ENCODE measurements at regions not wholly inside any gene's neighbourhood (a gene's known extent, or its start where the extent isn't known, plus 50 kb on each side); places are given as distances from the start of the nearest gene placed in this dataset.

DNA sequence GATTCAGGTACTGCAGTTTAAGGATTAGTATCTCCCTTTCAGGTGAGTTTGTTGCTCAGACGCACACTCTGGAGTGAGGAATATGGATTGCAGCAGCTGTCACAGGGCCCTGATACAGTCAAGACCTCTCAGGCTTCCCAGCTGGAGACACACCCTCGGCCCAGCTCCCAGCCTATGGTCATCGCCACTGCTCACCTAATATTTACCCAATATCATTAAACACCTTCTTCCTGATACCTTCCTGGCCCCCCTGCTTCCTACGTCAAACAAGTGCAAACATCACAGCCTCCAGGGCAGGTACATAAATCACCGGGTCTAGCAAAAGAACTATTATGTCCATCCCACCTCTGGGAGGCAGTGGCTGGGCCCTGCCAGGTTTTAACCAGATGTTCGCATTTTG is 213.3 kb downstream of the MN1 start:
- Histone ChIP-seq H3K27ac (no peak overlapping the region), H3K4me3 (no peak overlapping the region), H3K27me3 (no peaks in the 10 kb centered on the region), H3K4me1 (ENCODE audit: insufficient read depth) (peaks cover 3% of the 10 kb centered on the region), H3K36me3 (no peaks in the 10 kb centered on the region), H3K9me3 (no peaks in the 10 kb centered on the region)
- intact Hi-C loops (cut with DNase I) = no loop called here
- 89 to 95% (median 93%) methylated on average over 6 of the region's 6 CpGs for WGBS, 3 donors
- TF ChIP-seq EP300 (IDR thresholded peaks at IDR 0.05) (no peak), POLR2A (IDR thresholded peaks at IDR 0.05) (no peak)
- TF ChIP-seq, protein P1, sequence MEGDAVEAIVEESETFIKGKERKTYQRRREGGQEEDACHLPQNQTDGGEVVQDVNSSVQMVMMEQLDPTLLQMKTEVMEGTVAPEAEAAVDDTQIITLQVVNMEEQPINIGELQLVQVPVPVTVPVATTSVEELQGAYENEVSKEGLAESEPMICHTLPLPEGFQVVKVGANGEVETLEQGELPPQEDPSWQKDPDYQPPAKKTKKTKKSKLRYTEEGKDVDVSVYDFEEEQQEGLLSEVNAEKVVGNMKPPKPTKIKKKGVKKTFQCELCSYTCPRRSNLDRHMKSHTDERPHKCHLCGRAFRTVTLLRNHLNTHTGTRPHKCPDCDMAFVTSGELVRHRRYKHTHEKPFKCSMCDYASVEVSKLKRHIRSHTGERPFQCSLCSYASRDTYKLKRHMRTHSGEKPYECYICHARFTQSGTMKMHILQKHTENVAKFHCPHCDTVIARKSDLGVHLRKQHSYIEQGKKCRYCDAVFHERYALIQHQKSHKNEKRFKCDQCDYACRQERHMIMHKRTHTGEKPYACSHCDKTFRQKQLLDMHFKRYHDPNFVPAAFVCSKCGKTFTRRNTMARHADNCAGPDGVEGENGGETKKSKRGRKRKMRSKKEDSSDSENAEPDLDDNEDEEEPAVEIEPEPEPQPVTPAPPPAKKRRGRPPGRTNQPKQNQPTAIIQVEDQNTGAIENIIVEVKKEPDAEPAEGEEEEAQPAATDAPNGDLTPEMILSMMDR (IDR thresholded peaks at IDR 0.05) = no peak
- DNase-seq = no peak

DNA sequence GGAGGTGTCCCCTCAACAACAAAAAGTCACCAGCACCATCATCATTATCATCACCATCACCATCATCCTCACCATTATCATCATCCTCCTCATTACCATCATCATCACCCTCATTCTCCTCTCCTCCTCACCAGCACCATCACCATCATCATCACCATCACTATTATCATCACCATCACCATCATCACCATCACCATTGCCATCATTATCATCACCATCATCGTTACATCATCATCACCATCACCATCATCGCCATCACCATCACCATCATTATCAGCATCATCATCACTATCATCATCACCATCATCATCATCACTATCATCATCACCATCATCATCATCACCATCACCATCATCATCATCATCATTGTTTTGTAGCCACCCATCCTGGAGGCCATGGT is 212.6 kb downstream of the MN1 start:
- intact Hi-C loops (cut with DNase I) = no loop called here
- WGBS, 3 donors = 96 to 100% (median 98%) methylated on average over 2 of the region's 2 CpGs

DNA sequence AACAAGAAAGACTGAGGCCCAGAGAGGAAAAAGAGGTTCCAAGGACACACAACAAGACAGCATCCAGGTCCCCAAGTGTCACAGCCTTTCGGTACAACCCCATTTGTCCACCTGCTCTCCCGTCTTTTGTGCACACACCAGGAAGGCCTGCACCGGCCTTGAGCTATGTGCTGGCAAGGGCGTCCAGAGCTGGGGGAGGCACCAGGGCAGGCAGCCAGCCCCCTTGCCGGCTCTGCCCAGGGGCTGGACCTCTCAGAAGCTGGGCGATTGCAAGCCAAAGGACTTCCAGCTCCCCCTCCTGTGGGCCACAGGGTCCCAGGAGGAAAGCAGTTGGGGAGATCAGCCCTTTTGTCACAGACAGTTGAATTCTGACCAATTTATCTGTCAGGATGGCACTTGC is 210.5 kb downstream of the MN1 start:
- TF ChIP-seq POLR2A (IDR thresholded peaks at IDR 0.05) (no peak), EP300 (IDR thresholded peaks at IDR 0.05) (no peak)
- TF ChIP-seq, protein P1 (IDR thresholded peaks at IDR 0.05) = no peak
- WGBS, 3 donors = 2 to 29% (median 10%) methylated on average over 6 of the region's 6 CpGs
- Histone ChIP-seq H3K27me3 (no peaks in the 10 kb centered on the region), H3K27ac (no peak overlapping the region), H3K4me3 (no peak overlapping the region), H3K36me3 (no peaks in the 10 kb centered on the region), H3K9me3 (no peaks in the 10 kb centered on the region), H3K4me1 (ENCODE audit: insufficient read depth) (peaks cover 3% of the 10 kb centered on the region)
- DNase-seq = peak in 4 of 5 donors; percentile 44 to 80 (median 58)
- intact Hi-C loops (cut with DNase I) = no loop called here

More for the DNA sequence above, 212.6 kb downstream of the MN1 start:
- Histone ChIP-seq H3K36me3 (no peaks in the 10 kb centered on the region), H3K4me1 (ENCODE audit: insufficient read depth) (peaks cover 3% of the 10 kb centered on the region), H3K27me3 (no peaks in the 10 kb centered on the region), H3K4me3 (no peak overlapping the region), H3K27ac (no peak overlapping the region), H3K9me3 (no peaks in the 10 kb centered on the region)
- TF ChIP-seq POLR2A (IDR thresholded peaks at IDR 0.05) (no peak), EP300 (IDR thresholded peaks at IDR 0.05) (no peak)
- TF ChIP-seq, protein P1 (IDR thresholded peaks at IDR 0.05) = no peak
- DNase-seq = no peak

DNA sequence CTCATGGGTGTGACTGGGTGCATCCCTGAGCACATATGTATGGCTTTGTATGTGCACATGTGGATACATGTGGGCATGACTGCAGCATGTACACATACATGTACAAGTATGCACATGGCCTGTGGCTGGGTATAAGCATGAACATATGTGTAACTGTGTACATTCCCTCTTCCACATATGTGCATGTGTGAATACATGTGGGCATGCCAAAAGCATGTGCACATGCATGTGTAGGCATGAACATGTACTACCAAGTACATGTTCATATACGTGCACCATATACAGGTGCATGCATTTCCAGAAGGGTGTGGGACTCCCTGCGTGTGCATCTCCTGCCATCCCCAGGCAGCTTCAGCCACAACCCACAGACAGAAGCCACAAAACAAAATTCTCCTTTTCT is 208.2 kb downstream of the MN1 start:
- intact Hi-C loops (cut with DNase I) = no loop called here

More for the DNA sequence above, 208.2 kb downstream of the MN1 start:
- DNase-seq = no peak
- Histone ChIP-seq H3K27me3 (no peaks in the 10 kb centered on the region), H3K36me3 (no peaks in the 10 kb centered on the region), H3K4me3 (no peak overlapping the region), H3K9me3 (no peaks in the 10 kb centered on the region), H3K27ac (no peak overlapping the region), H3K4me1 (ENCODE audit: insufficient read depth) (peaks cover 3% of the 10 kb centered on the region)
- 77 to 97% (median 81%) methylated on average over 2 of the region's 2 CpGs for WGBS, 3 donors
- TF ChIP-seq POLR2A (IDR thresholded peaks at IDR 0.05) (no peak), EP300 (IDR thresholded peaks at IDR 0.05) (no peak)
- TF ChIP-seq, protein P1 (IDR thresholded peaks at IDR 0.05) = no peak
